ENCODE measurements at regions not wholly inside any gene's neighbourhood (a gene's known extent, or its start where the extent isn't known, plus 50 kb on each side); places are given as distances from the start of the nearest gene placed in this dataset.

DNA sequence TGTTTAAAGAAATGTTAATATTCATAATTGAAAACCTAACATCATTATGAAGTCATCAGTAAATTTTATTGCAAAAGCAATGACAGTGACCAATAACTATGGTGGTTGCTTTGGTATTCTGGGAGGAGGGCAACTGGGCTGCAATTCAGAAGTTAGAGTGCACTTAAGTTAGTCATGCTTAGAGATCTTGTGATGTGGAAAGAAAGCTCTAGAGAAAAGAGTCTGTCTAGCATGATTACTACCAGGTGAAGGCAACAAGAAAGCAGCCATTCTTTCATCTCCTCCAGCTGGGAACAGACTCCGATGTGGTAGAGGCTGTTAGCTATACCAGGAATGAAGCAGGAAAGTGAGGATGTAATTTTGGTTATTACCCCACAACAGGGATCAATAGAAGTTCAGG is 625.6 kb downstream of the SI start:
- no peak for TF ChIP-seq POLR2A (conservative IDR thresholded peaks at IDR 0.05)
- TF ChIP-seq KLF10 (CRISPR knock-in tag; IDR thresholded peaks at IDR 0.05), result no peak
- TF ChIP-seq NR1H2 (CRISPR knock-in tag; IDR thresholded peaks at IDR 0.05), result no peak
- TF ChIP-seq, protein P1, sequence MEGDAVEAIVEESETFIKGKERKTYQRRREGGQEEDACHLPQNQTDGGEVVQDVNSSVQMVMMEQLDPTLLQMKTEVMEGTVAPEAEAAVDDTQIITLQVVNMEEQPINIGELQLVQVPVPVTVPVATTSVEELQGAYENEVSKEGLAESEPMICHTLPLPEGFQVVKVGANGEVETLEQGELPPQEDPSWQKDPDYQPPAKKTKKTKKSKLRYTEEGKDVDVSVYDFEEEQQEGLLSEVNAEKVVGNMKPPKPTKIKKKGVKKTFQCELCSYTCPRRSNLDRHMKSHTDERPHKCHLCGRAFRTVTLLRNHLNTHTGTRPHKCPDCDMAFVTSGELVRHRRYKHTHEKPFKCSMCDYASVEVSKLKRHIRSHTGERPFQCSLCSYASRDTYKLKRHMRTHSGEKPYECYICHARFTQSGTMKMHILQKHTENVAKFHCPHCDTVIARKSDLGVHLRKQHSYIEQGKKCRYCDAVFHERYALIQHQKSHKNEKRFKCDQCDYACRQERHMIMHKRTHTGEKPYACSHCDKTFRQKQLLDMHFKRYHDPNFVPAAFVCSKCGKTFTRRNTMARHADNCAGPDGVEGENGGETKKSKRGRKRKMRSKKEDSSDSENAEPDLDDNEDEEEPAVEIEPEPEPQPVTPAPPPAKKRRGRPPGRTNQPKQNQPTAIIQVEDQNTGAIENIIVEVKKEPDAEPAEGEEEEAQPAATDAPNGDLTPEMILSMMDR (IDR thresholded peaks at IDR 0.05 in 2 of 3, conservative IDR thresholded peaks at IDR 0.05 in 1 of 3; ENCODE audit: insufficient read depth in 2 of 3, low read depth in 1 of 3, low read length in 3 of 3), result no peak
- TF ChIP-seq, protein P2, sequence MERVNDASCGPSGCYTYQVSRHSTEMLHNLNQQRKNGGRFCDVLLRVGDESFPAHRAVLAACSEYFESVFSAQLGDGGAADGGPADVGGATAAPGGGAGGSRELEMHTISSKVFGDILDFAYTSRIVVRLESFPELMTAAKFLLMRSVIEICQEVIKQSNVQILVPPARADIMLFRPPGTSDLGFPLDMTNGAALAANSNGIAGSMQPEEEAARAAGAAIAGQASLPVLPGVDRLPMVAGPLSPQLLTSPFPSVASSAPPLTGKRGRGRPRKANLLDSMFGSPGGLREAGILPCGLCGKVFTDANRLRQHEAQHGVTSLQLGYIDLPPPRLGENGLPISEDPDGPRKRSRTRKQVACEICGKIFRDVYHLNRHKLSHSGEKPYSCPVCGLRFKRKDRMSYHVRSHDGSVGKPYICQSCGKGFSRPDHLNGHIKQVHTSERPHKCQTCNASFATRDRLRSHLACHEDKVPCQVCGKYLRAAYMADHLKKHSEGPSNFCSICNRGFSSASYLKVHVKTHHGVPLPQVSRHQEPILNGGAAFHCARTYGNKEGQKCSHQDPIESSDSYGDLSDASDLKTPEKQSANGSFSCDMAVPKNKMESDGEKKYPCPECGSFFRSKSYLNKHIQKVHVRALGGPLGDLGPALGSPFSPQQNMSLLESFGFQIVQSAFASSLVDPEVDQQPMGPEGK (CRISPR knock-in tag; IDR thresholded peaks at IDR 0.05; ENCODE audit: borderline replicate concordance), result no peak
- no peak for TF ChIP-seq ZC3H4 (CRISPR knock-in tag; IDR thresholded peaks at IDR 0.05; ENCODE audit: borderline replicate concordance)
- TF ChIP-seq BACH1 (tag; IDR thresholded peaks at IDR 0.05), result no peak
- no peak for TF ChIP-seq TBL1XR1 (IDR thresholded peaks at IDR 0.05; ENCODE audit: low read length in 2 of 2)
- TF ChIP-seq ZNF24 (IDR thresholded peaks at IDR 0.05), result no peak
